ENCODE measurements at regions not wholly inside any gene's neighbourhood (a gene's known extent, or its start where the extent isn't known, plus 50 kb on each side); places are given as distances from the start of the nearest gene placed in this dataset.

DNA sequence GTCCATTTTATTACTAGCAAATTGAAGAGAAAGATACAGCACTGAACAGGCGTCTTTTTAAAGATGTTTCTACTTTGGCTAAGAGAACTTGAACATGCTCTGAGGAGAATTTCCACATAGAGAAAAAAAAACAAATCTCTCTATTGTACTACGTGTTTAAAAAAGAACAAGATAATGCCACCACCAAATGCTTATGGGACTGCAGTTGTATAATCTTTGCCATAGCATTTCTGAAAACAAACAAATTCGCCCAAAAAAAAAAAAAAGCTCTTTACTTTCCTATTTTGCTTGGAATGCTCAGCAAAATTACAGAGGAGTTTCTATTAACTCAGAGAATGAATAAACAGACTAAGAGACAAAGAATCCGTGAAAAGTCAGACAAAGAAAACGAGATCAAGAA, 114.2 kb downstream of the CNTN3 start:
- H3K4me1 Mint-ChIP-seq (ENCODE audit: low read depth, unreplicated experiment) = no peaks in the 10 kb centered on the region
- intact Hi-C loops (cut with micrococcal nuclease; ENCODE audit: unreplicated experiment) = no loop called here
- Histone ChIP-seq H3K4me3 (ENCODE audit: low read depth, low read length) (no peak overlapping the region), H3K4me1 (no peaks in the 10 kb centered on the region), H3K27me3 (replicated peaks; ENCODE audit: control insufficient read depth, insufficient read depth, low read length) (no peaks in the 10 kb centered on the region), H3K9me3 (no peaks in the 10 kb centered on the region), H3K36me3 (ENCODE audit: control insufficient read depth, insufficient read depth, low read length) (no peaks in the 10 kb centered on the region)
- BruUV-seq (replicated peaks) = no TSS peak
- POLR2A ChIA-PET = no interaction called here
- CTCF ChIA-PET = interaction anchor here (0.6 kb wide), 1 partner anchor 1119 kb away, joined by 3 read pairs; no protein-coding TSS in a partner anchor
- H3K27ac Mint-ChIP-seq (ENCODE audit: unreplicated experiment) = no peak overlapping the region
- peaks cover 7% of the 10 kb centered on the region for H3K27me3 Mint-ChIP-seq (ENCODE audit: insufficient read depth, unreplicated experiment)
- TF ChIP-seq CTCF (IDR thresholded peaks at IDR 0.05; ENCODE audit: insufficient read depth in 1 of 2, low read depth in 1 of 2, low read length in 1 of 2, severe bottlenecking in 1 of 2, unreplicated experiment in 1 of 2) = no peak
- H3K4me3 Mint-ChIP-seq (ENCODE audit: unreplicated experiment) = no peak overlapping the region
- H3K9me3 Mint-ChIP-seq (ENCODE audit: unreplicated experiment) = no peaks in the 10 kb centered on the region
- H3K36me3 Mint-ChIP-seq (ENCODE audit: insufficient read depth, unreplicated experiment) = no peaks in the 10 kb centered on the region
- DNase-seq = no peak

GRCh38 chr3:74491874-74492273, 122.6 kb downstream of the CNTN3 start:
- no peak for DNase-seq
- ChIA-PET CTCF (no interaction called here), POLR2A (no interaction called here)
- H3K27me3 Mint-ChIP-seq (ENCODE audit: insufficient read depth, unreplicated experiment) = no peaks in the 10 kb centered on the region
- no peaks in the 10 kb centered on the region for H3K36me3 ChIP-seq (ENCODE audit: control insufficient read depth, insufficient read depth, low read length)
- no peak overlapping the region for H3K4me3 Mint-ChIP-seq (ENCODE audit: unreplicated experiment)
- H3K9me3 ChIP-seq = no peaks in the 10 kb centered on the region
- intact Hi-C loops (cut with micrococcal nuclease; ENCODE audit: unreplicated experiment) = no loop called here
- no peak overlapping the region for H3K27ac Mint-ChIP-seq (ENCODE audit: unreplicated experiment)
- H3K27me3 ChIP-seq (replicated peaks; ENCODE audit: control insufficient read depth, insufficient read depth, low read length) = no peaks in the 10 kb centered on the region
- no TSS peak for BruUV-seq (replicated peaks)
- H3K4me1 Mint-ChIP-seq (ENCODE audit: low read depth, unreplicated experiment) = no peaks in the 10 kb centered on the region
- no peak for TF ChIP-seq CTCF (IDR thresholded peaks at IDR 0.05; ENCODE audit: insufficient read depth in 1 of 2, low read depth in 1 of 2, low read length in 1 of 2, severe bottlenecking in 1 of 2, unreplicated experiment in 1 of 2)
- H3K36me3 Mint-ChIP-seq (ENCODE audit: insufficient read depth, unreplicated experiment) = no peaks in the 10 kb centered on the region
- no peaks in the 10 kb centered on the region for H3K4me1 ChIP-seq
- H3K4me3 ChIP-seq (ENCODE audit: low read depth, low read length) = no peak overlapping the region
- H3K9me3 Mint-ChIP-seq (ENCODE audit: unreplicated experiment) = no peaks in the 10 kb centered on the region

- TF ChIP-seq CTCF (IDR thresholded peaks at IDR 0.05; ENCODE audit: insufficient read depth in 1 of 2, low read depth in 1 of 2, low read length in 1 of 2, severe bottlenecking in 1 of 2, unreplicated experiment in 1 of 2) = no peak
- no peaks in the 10 kb centered on the region for H3K36me3 Mint-ChIP-seq (ENCODE audit: insufficient read depth, unreplicated experiment)
- H3K9me3 Mint-ChIP-seq (ENCODE audit: unreplicated experiment) = no peaks in the 10 kb centered on the region
- no peak overlapping the region for H3K27ac Mint-ChIP-seq (ENCODE audit: unreplicated experiment)
- BruUV-seq (replicated peaks) = no TSS peak
- Histone ChIP-seq H3K9me3 (no peaks in the 10 kb centered on the region), H3K36me3 (ENCODE audit: control insufficient read depth, insufficient read depth, low read length) (no peaks in the 10 kb centered on the region), H3K4me1 (no peaks in the 10 kb centered on the region), H3K27me3 (replicated peaks; ENCODE audit: control insufficient read depth, insufficient read depth, low read length) (no peaks in the 10 kb centered on the region), H3K4me3 (ENCODE audit: low read depth, low read length) (no peak overlapping the region)
- intact Hi-C loops (cut with micrococcal nuclease; ENCODE audit: unreplicated experiment) = no loop called here
- H3K27me3 Mint-ChIP-seq (ENCODE audit: insufficient read depth, unreplicated experiment) = no peaks in the 10 kb centered on the region
- POLR2A ChIA-PET = no interaction called here
- no peak for DNase-seq
- H3K4me3 Mint-ChIP-seq (ENCODE audit: unreplicated experiment) = no peak overlapping the region
- no peaks in the 10 kb centered on the region for H3K4me1 Mint-ChIP-seq (ENCODE audit: low read depth, unreplicated experiment)
- CTCF ChIA-PET = no interaction called here
These were observed 125.2 kb downstream of the CNTN3 start for GRCh38 chr3:74489050-74489792.

Measured in Caco-2 (cell line).